GM12891 (cell line): ENCODE measurements at regions not wholly inside any gene's neighbourhood (a gene's known extent, or its start where the extent isn't known, plus 50 kb on each side); places are given as distances from the start of the nearest gene placed in this dataset.

Source experiments
- PAX5 ChIP-seq: IDR thresholded peaks from 2 replicates; pipeline ENCODE4 v1.6.1; 2011; ENCODE audit warnings: low read length, moderate library complexity, mild to moderate bottlenecking; ENCODE audit not compliant: insufficient read depth, severe bottlenecking
- POLR2A ChIP-seq: IDR thresholded peaks from 2 replicates; pipeline ENCODE4 v1.6.1; 2011; ENCODE audit warnings: low read depth, low read length, control low read depth

- TF ChIP-seq POLR2A (no peak), PAX5 (no peak)
Observed at GRCh38 chr16:11473728-11474127, 113.0 kb downstream of the LITAF start.
